OCI-LY7 (cell line): ENCODE measurements at regions not wholly inside any gene's neighbourhood (a gene's known extent, or its start where the extent isn't known, plus 50 kb on each side); places are given as distances from the start of the nearest gene placed in this dataset.

Experiments used
- EZH2phosphoT487 ChIP-seq: fragments of 200-600 bp; sonication (generic); IDR thresholded peaks from 2 replicates; pipeline ENCODE4 v1.6.1; 2018; ENCODE audit warnings: low read depth, borderline replicate concordance, mild to moderate bottlenecking, mixed run types, antibody characterized with exemption, low read length, moderate library complexity, mixed read lengths
- TF ChIP-seq, protein P1 (sequence below): fragments of 200-600 bp; sonication (generic); conservative IDR thresholded peaks from 2 replicates; pipeline ENCODE4 v1.5.1; 2014; ENCODE audit warnings: mild to moderate bottlenecking, antibody characterized with exemption, low read length, moderate library complexity, mixed read lengths

DNA sequence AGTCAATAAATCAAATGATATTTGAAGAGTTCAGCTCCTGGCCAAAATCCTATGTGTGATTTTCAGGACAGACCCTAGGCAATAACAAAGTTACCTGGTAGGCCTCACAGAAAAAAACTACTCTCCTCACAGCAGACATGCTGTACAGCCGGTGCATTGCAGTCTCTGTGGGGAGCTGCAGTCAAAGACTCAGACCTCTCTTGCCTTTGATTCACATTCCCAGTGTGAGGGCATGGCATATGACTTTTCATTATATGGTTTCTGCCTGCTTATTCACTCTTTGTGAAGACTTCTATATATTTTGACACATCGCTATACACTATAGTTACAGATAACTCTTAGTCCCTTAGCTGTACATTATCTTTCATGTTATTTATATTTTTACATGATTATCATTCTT, 2684.3 kb upstream of the PCDH20 start:
- TF ChIP-seq, protein P1, sequence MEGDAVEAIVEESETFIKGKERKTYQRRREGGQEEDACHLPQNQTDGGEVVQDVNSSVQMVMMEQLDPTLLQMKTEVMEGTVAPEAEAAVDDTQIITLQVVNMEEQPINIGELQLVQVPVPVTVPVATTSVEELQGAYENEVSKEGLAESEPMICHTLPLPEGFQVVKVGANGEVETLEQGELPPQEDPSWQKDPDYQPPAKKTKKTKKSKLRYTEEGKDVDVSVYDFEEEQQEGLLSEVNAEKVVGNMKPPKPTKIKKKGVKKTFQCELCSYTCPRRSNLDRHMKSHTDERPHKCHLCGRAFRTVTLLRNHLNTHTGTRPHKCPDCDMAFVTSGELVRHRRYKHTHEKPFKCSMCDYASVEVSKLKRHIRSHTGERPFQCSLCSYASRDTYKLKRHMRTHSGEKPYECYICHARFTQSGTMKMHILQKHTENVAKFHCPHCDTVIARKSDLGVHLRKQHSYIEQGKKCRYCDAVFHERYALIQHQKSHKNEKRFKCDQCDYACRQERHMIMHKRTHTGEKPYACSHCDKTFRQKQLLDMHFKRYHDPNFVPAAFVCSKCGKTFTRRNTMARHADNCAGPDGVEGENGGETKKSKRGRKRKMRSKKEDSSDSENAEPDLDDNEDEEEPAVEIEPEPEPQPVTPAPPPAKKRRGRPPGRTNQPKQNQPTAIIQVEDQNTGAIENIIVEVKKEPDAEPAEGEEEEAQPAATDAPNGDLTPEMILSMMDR: no peak
- no peak for TF ChIP-seq EZH2phosphoT487
